ENCODE measurements at regions not wholly inside any gene's neighbourhood (a gene's known extent, or its start where the extent isn't known, plus 50 kb on each side); places are given as distances from the start of the nearest gene placed in this dataset.

GRCh38 chr13:40341096-40341471 is 325.4 kb downstream of the FOXO1 start:
- no peaks in the 10 kb centered on the region for H3K27me3 ChIP-seq
- H3K27ac ChIP-seq, result no peak overlapping the region
- H3K9me3 ChIP-seq, result no peaks in the 10 kb centered on the region
- no peaks in the 10 kb centered on the region for H3K4me1 ChIP-seq
- H3K36me3 ChIP-seq, result no peaks in the 10 kb centered on the region
- no peak for TF ChIP-seq CTCF (IDR thresholded peaks at IDR 0.05)
- intact Hi-C loops (cut with DNase I), result no loop called here
- DNase-seq, result no peak
- H3K9ac ChIP-seq (ENCODE audit: low read depth in 2 of 2, low read length in 2 of 2), result no peak overlapping the region
- H3K4me3 ChIP-seq, result no peak overlapping the region

- Histone ChIP-seq H3K9me3 (no peaks in the 10 kb centered on the region), H3K27me3 (no peaks in the 10 kb centered on the region), H3K9ac (ENCODE audit: low read depth in 2 of 2, low read length in 2 of 2) (no peak overlapping the region), H3K36me3 (no peaks in the 10 kb centered on the region), H3K27ac (no peak overlapping the region), H3K4me1 (no peaks in the 10 kb centered on the region), H3K4me3 (no peak overlapping the region)
- intact Hi-C loops (cut with DNase I), result no loop called here
- no peak for DNase-seq
- TF ChIP-seq CTCF (IDR thresholded peaks at IDR 0.05), result no peak
These were observed 324.9 kb downstream of the FOXO1 start for GRCh38 chr13:40341501-40341900.

- intact Hi-C loops (cut with DNase I), result no loop called here
- H3K36me3 ChIP-seq, result no peaks in the 10 kb centered on the region
- no peak for TF ChIP-seq CTCF (IDR thresholded peaks at IDR 0.05)
- no peak overlapping the region for H3K27ac ChIP-seq
- no peak overlapping the region for H3K9ac ChIP-seq (ENCODE audit: low read depth in 2 of 2, low read length in 2 of 2)
- H3K27me3 ChIP-seq, result no peaks in the 10 kb centered on the region
- no peaks in the 10 kb centered on the region for H3K4me1 ChIP-seq
- no peak for DNase-seq
- H3K9me3 ChIP-seq, result no peaks in the 10 kb centered on the region
- H3K4me3 ChIP-seq, result no peak overlapping the region
These were observed 324.0 kb downstream of the FOXO1 start for GRCh38 chr13:40342461-40342860.

GRCh38 chr13:40342901-40343300 is 323.5 kb downstream of the FOXO1 start:
- no peaks in the 10 kb centered on the region for H3K4me1 ChIP-seq
- no peak overlapping the region for H3K9ac ChIP-seq (ENCODE audit: low read depth in 2 of 2, low read length in 2 of 2)
- no peak for TF ChIP-seq CTCF (IDR thresholded peaks at IDR 0.05)
- no peaks in the 10 kb centered on the region for H3K9me3 ChIP-seq
- H3K36me3 ChIP-seq, result no peaks in the 10 kb centered on the region
- intact Hi-C loops (cut with DNase I), result no loop called here
- H3K4me3 ChIP-seq, result no peak overlapping the region
- no peak for DNase-seq
- H3K27me3 ChIP-seq, result no peaks in the 10 kb centered on the region
- no peak overlapping the region for H3K27ac ChIP-seq

- intact Hi-C loops (cut with DNase I), result no loop called here
These were observed 322.7 kb downstream of the FOXO1 start for GRCh38 chr13:40343550-40344269.

More at GRCh38 chr13:40343550-40344269, 322.7 kb downstream of the FOXO1 start:
- no peaks in the 10 kb centered on the region for H3K9me3 ChIP-seq
- H3K4me3 ChIP-seq, result no peak overlapping the region
- no peak for TF ChIP-seq CTCF (IDR thresholded peaks at IDR 0.05)
- no peaks in the 10 kb centered on the region for H3K4me1 ChIP-seq
- no peaks in the 10 kb centered on the region for H3K27me3 ChIP-seq
- H3K36me3 ChIP-seq, result no peaks in the 10 kb centered on the region
- no peak overlapping the region for H3K27ac ChIP-seq
- no peak overlapping the region for H3K9ac ChIP-seq (ENCODE audit: low read depth in 2 of 2, low read length in 2 of 2)
- no peak for DNase-seq

Measured in colonic mucosa (tissue), 4 donors.